GM18520 (cell line): ENCODE measurements at regions not wholly inside any gene's neighbourhood (a gene's known extent, or its start where the extent isn't known, plus 50 kb on each side); places are given as distances from the start of the nearest gene placed in this dataset.
A peak's percentile ranks its signal among the peaks of the same experiment; 100 is the strongest.

Experiments
- ATAC-seq: cut with Tn5 transposase; IDR thresholded peaks from one replicate; pipeline ENCODE4 v1.9.1; 2021; ENCODE audit not compliant: unreplicated experiment

GRCh38 chr4:121277194-121278105 lies 103.4 kb downstream of the QRFPR start:
- no peak for ATAC-seq

DNA sequence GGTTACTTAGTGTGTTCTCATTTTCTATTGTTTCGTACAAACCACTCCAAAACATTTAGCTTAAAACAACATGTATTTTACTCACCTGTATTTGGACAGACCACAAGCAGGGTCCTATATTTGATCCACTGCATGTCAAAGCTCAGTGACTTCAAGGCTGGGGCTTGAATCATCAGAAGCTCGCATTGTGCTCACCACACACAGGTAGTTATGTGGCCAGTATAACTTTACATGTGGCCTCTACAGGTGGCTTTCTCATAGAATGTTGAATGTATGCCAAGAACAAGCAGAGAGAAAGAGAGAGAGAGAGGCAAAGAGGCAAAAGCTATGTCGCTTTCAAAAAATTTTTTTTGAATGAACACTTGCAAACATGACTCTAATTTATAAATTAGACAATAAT lies 107.6 kb downstream of the QRFPR start:
- ATAC-seq = no peak

DNA sequence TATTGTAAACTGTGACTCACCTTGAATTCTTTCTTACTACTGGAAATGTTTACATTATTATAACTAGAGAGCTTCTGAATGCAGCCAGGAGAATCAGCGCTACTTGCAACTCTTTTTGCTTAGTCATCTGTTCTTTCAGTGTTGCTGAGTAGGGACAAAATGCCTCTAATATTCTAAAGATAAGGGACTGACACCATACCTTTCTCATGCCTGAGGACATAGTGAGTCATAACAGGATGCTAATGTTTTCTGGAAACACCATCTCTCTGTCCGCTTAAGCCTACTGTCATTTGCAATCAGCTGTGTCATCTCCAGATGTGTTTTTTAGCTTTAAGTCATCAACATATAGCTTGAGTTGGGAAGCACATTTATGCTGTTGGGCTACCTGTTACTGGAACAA lies 108.3 kb downstream of the QRFPR start:
- ATAC-seq = peak; percentile 85

- ATAC-seq = no peak
These were observed 106.3 kb upstream of the TNIP3 start for GRCh38 chr4:121270389-121270788.

- no peak for ATAC-seq
These were observed 104.9 kb upstream of the TNIP3 start for GRCh38 chr4:121269001-121269400.

DNA sequence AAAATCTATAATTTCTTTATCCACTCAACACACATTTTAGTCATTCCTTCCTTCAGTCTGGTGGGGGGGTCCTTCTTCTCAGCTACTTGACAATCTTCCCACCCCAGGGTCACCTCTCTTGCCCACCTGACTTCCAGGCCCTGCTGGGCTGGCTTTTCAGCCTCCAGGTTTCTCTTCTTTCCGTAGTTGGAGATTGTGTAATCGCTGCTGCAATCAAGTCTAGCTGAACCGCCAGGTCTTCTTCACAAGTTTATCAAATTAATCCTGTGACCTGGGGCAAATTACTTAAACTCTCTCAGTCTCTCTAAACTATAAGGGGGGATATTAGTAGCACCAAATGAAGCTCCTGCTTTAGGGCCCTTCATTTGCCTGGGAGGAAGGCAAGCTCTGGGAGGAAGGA lies 102.9 kb upstream of the TNIP3 start:
- no peak for ATAC-seq

- no peak for ATAC-seq
These were observed 92.9 kb upstream of the TNIP3 start for GRCh38 chr4:121256887-121257466.

DNA sequence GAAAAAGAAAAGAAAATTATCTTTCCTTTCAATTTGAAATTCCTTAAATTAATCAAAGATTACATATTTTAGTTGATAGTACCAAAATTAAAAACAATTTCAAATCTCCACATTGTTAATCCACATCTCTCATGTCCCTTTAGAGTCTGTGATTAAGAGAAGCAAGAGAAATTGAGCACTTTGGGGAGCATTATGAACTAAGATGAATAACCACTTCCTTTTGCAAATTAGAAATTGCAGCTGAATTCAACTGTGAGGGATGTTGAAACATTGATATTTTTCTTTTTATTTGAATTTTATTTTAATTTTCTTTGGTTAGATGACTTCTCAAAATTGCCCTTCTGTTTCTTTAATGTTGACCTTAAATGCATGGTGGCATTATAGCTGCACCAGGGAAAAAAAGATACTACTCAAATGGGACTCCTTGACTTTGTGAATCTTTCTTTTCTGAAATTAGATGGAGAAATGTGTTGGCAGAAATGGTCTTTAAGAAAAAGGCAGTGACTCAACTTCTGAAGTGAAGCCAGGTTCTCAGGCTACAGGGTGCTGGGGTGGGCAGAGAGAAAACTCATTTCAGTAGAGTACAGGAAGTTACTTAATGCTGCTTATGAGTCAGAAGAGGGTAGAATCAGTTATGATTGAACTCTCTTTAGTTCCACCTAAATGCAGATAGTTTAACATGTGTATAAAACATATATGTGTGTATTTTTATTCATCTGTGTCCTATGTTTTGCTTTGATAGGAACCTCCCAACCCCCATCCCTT lies 92.0 kb upstream of the TNIP3 start:
- peak; percentile 98 for ATAC-seq

GRCh38 chr4:121253961-121254360 lies 89.8 kb upstream of the TNIP3 start:
- ATAC-seq = no peak

GRCh38 chr4:121252224-121252806 lies 88.2 kb upstream of the TNIP3 start:
- ATAC-seq = no peak

DNA sequence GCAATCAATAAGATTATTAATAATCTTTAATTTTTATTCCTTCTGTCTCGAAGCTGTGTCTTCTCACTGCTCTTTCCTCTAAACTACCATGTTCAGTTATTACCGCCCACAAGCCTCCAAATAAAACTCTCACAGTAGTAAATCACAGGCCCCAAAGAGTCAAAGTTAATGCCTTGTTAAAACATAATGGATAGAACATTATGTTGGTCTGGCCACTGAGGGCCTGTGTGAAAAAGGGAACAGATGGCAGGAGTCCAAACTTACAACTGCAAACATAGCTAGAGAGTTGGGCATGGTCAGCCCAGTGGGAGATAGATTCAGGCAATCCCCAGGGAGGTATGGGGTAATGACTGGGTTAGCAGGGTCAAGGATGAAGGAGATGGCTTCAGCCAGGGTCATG lies 84.6 kb upstream of the TNIP3 start:
- ATAC-seq = no peak

DNA sequence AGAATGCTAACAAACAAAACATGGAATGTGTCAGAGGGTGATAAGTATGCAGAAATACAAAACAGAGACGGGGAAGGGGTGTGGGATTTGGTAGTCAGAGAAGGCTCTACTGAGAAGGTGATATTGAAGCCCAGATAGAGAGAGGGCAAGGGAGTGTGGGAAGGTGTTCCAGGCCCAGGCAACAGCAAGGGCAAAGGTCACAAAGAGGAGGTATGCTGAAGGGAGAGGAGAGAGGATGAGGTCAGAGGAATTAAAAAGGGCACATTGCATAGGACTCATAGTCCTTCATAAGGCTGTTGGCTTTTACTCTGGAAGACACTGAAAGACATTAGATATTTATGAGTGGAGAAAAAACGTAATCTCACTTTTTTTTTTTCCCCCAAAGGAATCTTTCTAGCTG lies 82.6 kb upstream of the TNIP3 start:
- no peak for ATAC-seq

DNA sequence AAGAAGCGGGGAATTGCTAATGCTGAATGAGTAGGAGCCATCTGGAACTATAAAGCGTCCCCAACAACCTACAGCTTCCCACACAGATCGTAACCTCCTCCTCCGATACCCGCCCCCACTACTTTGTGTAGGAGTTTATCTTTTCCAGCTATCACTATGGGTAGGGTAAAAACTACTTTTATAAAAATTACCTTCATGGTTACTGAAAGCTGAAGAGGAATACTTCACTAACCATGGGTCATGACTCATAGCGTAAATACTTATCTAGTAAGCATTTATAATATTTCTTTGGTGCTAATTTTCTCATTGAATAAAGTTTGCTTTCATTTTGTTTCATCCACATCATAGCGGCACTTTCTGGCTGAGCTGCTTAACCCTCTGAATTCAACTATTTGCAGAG lies 79.4 kb upstream of the TNIP3 start:
- ATAC-seq = peak; percentile 50

GRCh38 chr4:121242188-121242750 lies 78.1 kb upstream of the TNIP3 start:
- no peak for ATAC-seq

- ATAC-seq = no peak
These were observed 75.8 kb upstream of the TNIP3 start for GRCh38 chr4:121239951-121240350.

- no peak for ATAC-seq
These were observed 74.3 kb upstream of the TNIP3 start for GRCh38 chr4:121238461-121238860.

DNA sequence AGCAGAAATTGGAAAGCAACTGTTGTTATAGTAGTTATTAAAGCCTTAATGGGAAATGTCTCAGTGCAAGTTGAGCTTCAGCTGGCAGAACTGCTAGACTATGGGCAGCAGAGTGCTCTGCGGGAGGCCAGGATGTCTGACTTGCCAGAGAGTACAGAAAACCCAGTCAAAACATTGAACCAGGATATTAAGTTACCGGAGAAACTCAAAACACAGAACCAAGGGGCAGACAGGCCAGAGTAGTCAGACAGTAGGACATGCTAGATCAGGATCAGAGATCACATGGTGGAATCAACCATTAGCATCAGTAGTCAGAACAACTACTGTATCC lies 72.9 kb upstream of the TNIP3 start:
- ATAC-seq = no peak

DNA sequence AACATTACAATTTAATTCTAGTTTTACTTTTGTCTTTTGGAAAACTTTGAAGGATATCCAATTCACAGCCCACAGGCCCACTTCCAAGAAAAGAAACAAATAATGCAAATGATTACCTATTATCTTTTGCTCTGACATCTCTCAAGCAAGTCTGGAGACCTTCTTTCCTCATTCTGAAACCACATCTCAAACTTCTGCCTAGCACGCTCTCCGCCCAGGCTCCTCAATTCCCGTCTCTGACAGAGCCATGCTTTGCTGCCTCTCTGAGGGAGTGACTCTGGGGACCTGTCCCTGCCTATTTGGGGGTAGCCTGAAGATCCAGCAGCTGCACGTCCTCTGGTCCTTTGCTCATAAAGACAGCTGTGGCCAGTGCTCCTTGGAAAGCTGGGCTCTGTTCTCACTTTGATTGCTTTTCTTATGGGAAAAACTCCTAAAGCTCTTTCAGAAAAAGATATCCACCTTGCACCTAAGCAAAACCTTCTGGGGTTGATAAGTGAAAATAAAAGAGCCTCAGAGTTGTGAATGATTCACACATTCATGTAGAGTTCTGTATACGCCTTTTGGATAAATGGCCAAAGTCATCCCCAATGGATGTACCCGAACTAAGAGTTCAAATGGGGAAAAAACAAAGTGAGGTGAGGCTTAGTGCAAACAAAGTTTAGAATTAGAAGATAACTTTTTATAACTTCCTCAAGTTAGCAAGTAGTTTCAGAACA lies 72.4 kb upstream of the TNIP3 start:
- ATAC-seq = no peak

- no peak for ATAC-seq
These were observed 69.9 kb upstream of the TNIP3 start for GRCh38 chr4:121233982-121234381.

DNA sequence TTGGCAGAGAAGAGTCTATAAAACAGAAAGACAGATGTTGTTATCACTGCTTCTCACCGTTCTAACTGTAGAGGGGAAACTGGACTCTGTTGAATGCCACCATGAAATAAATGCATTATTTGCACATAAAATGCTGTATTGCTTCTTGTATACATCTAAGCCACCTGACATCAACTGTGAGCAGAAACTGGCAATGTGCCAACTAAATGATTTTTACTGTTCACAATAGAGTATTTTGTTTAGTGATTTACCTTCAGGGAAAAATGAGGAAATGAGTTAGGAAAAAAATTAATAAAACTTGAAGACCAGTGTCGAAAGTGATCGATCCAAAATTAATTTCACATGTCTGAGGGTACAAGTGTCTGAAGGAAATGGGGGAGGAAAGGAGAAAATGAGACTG lies 65.9 kb upstream of the TNIP3 start:
- ATAC-seq = no peak

- ATAC-seq = no peak
These were observed 64.7 kb upstream of the TNIP3 start for GRCh38 chr4:121228848-121229247.
